ENCODE measurements at regions not wholly inside any gene's neighbourhood (a gene's known extent, or its start where the extent isn't known, plus 50 kb on each side); places are given as distances from the start of the nearest gene placed in this dataset.

DNA sequence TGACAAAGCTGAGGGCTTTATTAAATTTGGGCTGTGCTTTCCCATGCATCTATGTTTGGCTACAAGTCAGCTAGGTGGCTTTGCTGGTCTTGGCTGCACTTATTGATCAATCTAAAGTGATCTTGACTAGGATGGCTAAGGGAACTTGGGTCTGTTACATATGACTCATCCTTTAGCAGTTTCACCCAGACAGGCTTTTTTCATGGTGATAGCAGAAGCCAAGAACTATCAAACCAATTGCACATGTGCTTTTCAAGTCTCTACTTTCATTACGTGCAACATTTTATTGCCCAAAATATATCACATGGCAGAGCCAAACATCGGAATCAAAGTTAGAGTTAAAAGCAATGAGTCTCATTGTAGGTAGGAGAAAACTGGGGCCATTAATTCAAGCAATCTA, 626.3 kb downstream of the TENT5A start:
- TF ChIP-seq CTCF (conservative IDR thresholded peaks at IDR 0.05 in 1 of 2, IDR thresholded peaks at IDR 0.05 in 1 of 2; ENCODE audit: extremely low read depth in 1 of 2, insufficient read depth in 1 of 2, low read depth in 1 of 2, low read length in 2 of 2) = no peak
- TF ChIP-seq EZH2 (IDR thresholded peaks at IDR 0.05; ENCODE audit: borderline replicate concordance, low read length) = no peak
